ENCODE measurements at regions not wholly inside any gene's neighbourhood (a gene's known extent, or its start where the extent isn't known, plus 50 kb on each side); places are given as distances from the start of the nearest gene placed in this dataset.

DNA sequence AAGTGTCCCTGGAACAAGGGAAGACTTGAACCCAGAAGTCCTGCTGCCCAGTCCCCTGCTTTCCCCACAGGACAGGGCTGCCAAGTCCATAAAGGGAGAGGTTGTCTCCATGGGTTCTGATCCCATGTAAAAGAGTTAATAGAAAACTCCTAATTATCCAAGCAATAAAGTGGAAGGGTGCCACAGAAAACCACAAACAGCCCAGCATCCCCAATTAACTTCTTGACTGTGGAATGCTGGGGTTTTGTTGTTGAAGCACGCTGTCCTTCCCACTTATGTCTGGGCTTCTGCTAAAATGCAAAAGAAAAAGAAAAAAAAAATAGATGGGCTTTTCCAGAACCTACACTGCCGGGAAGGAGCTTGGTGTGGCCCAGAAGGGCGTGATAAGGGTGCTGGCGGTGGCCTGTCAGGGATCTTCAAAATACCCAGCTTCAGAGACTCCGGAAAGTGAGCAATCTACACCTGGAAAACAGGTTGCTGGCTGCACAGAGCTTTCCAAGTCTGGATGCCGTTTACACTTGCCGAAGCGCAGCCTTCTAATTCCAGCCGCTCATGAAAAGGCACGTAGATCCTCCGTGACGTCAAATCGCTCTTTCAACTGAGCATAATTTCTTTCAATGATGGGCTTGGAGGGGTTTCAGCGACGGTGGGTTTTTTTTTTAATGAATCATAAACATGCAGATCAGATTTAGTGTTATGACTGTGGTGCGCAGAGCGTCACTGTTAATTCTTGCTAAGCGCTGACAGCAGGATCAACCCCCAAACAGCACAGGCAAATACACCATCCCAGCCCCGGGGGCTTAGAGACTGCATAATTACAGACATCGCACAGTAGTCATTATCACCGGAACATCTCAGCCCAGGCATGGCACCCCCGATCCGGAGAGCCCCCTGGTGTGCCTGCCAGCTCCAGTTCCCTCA is 197.6 kb downstream of the BCOR start:
- TF ChIP-seq, protein P1, sequence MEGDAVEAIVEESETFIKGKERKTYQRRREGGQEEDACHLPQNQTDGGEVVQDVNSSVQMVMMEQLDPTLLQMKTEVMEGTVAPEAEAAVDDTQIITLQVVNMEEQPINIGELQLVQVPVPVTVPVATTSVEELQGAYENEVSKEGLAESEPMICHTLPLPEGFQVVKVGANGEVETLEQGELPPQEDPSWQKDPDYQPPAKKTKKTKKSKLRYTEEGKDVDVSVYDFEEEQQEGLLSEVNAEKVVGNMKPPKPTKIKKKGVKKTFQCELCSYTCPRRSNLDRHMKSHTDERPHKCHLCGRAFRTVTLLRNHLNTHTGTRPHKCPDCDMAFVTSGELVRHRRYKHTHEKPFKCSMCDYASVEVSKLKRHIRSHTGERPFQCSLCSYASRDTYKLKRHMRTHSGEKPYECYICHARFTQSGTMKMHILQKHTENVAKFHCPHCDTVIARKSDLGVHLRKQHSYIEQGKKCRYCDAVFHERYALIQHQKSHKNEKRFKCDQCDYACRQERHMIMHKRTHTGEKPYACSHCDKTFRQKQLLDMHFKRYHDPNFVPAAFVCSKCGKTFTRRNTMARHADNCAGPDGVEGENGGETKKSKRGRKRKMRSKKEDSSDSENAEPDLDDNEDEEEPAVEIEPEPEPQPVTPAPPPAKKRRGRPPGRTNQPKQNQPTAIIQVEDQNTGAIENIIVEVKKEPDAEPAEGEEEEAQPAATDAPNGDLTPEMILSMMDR (IDR thresholded peaks at IDR 0.05 in 2 of 3, conservative IDR thresholded peaks at IDR 0.05 in 1 of 3; ENCODE audit: borderline replicate concordance in 1 of 3, insufficient read depth in 1 of 3, low read depth in 2 of 3, low read length in 2 of 3) = no peak
- TF ChIP-seq POLR2A (IDR thresholded peaks at IDR 0.05; ENCODE audit: borderline replicate concordance, extremely low read depth, insufficient read depth, insufficient read length) = no peak
- no peak for TF ChIP-seq EGR1 (IDR thresholded peaks at IDR 0.05; ENCODE audit: low read depth)
- TF ChIP-seq POLR2AphosphoS5 (IDR thresholded peaks at IDR 0.05; ENCODE audit: low read depth, low read length) = no peak
- no peak for TF ChIP-seq REST (IDR thresholded peaks at IDR 0.05; ENCODE audit: low read depth)
- TF ChIP-seq EZH2phosphoT487 (IDR thresholded peaks at IDR 0.05; ENCODE audit: borderline replicate concordance) = no peak
- no peak for TF ChIP-seq MAX (IDR thresholded peaks at IDR 0.05)
- TF ChIP-seq TCF7L2 (IDR thresholded peaks at IDR 0.05; ENCODE audit: borderline replicate concordance, extremely low read depth, insufficient read depth, insufficient read length) = no peak

All from HCT116 (cell line).